ENCODE measurements at regions not wholly inside any gene's neighbourhood (a gene's known extent, or its start where the extent isn't known, plus 50 kb on each side); places are given as distances from the start of the nearest gene placed in this dataset.

- TF ChIP-seq ZFP3 (CRISPR knock-in tag; IDR thresholded peaks at IDR 0.05) = no peak
- no peak for TF ChIP-seq POU6F1 (CRISPR knock-in tag; IDR thresholded peaks at IDR 0.05; ENCODE audit: borderline replicate concordance, low read depth)
- TF ChIP-seq TOX (CRISPR knock-in tag; IDR thresholded peaks at IDR 0.05; ENCODE audit: borderline replicate concordance) = no peak
- TF ChIP-seq CREB5 (CRISPR knock-in tag; IDR thresholded peaks at IDR 0.05; ENCODE audit: low read depth) = no peak
- TF ChIP-seq PATZ1 (CRISPR knock-in tag; IDR thresholded peaks at IDR 0.05; ENCODE audit: borderline replicate concordance) = no peak
Observed at GRCh38 chrX:95435198-95435597, 1249.4 kb upstream of the DIAPH2 start.

Measured in SK-N-SH treated with all-trans-retinoic acid at 6 μM for 48 hours (cell line).